GM23338 (cell line): ENCODE measurements at regions not wholly inside any gene's neighbourhood (a gene's known extent, or its start where the extent isn't known, plus 50 kb on each side); places are given as distances from the start of the nearest gene placed in this dataset.

Experiments used
- ATAC-seq: fragments of 200-7000 bp; cut with Tn5 transposase; 3 replicates; pipeline ENCODE4 v1.9.1; 2020
- DNase-seq: peaks from one replicate; pipeline ENCODE4 v3.0.0-alpha.2; 2015; ENCODE audit warnings: low spot score
- H2AFZ ChIP-seq: fragments of 200-600 bp; sonication (generic); 2 replicates; pipeline ENCODE4 v1.8.0; 2016; ENCODE audit warnings: antibody characterized with exemption, mild to moderate bottlenecking, moderate library complexity
- H3F3A ChIP-seq: fragments of 200-600 bp; sonication (generic); replicated peaks from 2 replicates; pipeline ENCODE4 v1.8.0; 2017; ENCODE audit warnings: antibody characterized with exemption, mixed run types, low read depth
- H3K27ac ChIP-seq: fragments of 200-600 bp; sonication (generic); 2 replicates; pipeline ENCODE4 v1.6.1; 2016; ENCODE audit warnings: low read depth
- H3K27me3 ChIP-seq: fragments of 200-600 bp; sonication (generic); 2 replicates; pipeline ENCODE4 v1.8.0; 2016; ENCODE audit warnings: mild to moderate bottlenecking, mixed run types, moderate library complexity; ENCODE audit not compliant: insufficient read depth
- H3K36me3 ChIP-seq: fragments of 200-600 bp; sonication (generic); 2 replicates; pipeline ENCODE4 v1.8.0; 2016; ENCODE audit warnings: mild to moderate bottlenecking; ENCODE audit not compliant: insufficient read depth
- H3K4me1 ChIP-seq: fragments of 200-600 bp; sonication (generic); 2 replicates; pipeline ENCODE4 v1.8.0; 2016; ENCODE audit warnings: mild to moderate bottlenecking, moderate library complexity; ENCODE audit not compliant: insufficient read depth
- H3K4me2 ChIP-seq: fragments of 200-600 bp; sonication (generic); 2 replicates; pipeline ENCODE4 v1.7.1; 2017; ENCODE audit warnings: mixed run types
- H3K4me3 ChIP-seq: fragments of 200-600 bp; sonication (generic); 2 replicates; pipeline ENCODE4 v1.6.1; 2016; ENCODE audit warnings: mixed run types
- H3K79me2 ChIP-seq: fragments of 200-600 bp; sonication (generic); replicated peaks from 2 replicates; pipeline ENCODE4 v1.8.0; 2017; ENCODE audit warnings: mild to moderate bottlenecking; ENCODE audit not compliant: insufficient read depth
- H3K9me2 ChIP-seq: fragments of 200-600 bp; sonication (generic); 2 replicates; pipeline ENCODE4 v1.8.0; 2017; ENCODE audit not compliant: insufficient read depth
- H4K20me1 ChIP-seq: fragments of 200-600 bp; sonication (generic); replicated peaks from 2 replicates; pipeline ENCODE4 v1.8.0; 2017; ENCODE audit warnings: mild to moderate bottlenecking; ENCODE audit not compliant: insufficient read depth
- H3K27ac Mint-ChIP-seq: 2 replicates; pipeline ENCODE4 v1.8.0; 2020; ENCODE audit warnings: inconsistent platforms, mild to moderate bottlenecking, moderate library complexity, mixed read lengths
- H3K27me3 Mint-ChIP-seq: 3 replicates; pipeline ENCODE4 v1.8.0; 2022; ENCODE audit warnings: low read depth, mild to moderate bottlenecking, moderate library complexity, mixed read lengths, inconsistent platforms; ENCODE audit not compliant: insufficient read depth, poor library complexity
- H3K36me3 Mint-ChIP-seq: 3 replicates; pipeline ENCODE4 v1.8.0; 2021; ENCODE audit warnings: low read depth, mild to moderate bottlenecking, inconsistent platforms, moderate library complexity, mixed read lengths
- H3K4me1 Mint-ChIP-seq: 3 replicates; pipeline ENCODE4 v1.8.0; 2020; ENCODE audit warnings: mild to moderate bottlenecking, inconsistent platforms, mixed read lengths
- H3K4me3 Mint-ChIP-seq: 3 replicates; pipeline ENCODE4 v1.8.0; 2021; ENCODE audit warnings: moderate library complexity, mild to moderate bottlenecking, inconsistent platforms, mixed read lengths
- H3K9me3 Mint-ChIP-seq: 3 replicates; pipeline ENCODE4 v1.8.0; 2020; ENCODE audit warnings: moderate library complexity, mild to moderate bottlenecking, inconsistent platforms, mixed read lengths
- CREB1 ChIP-seq: fragments of 250-450 bp; sonication (Bioruptor Pico); IDR thresholded peaks from 2 replicates; pipeline ENCODE4 v1.5.0; 2020; ENCODE audit warnings: low read depth, mild to moderate bottlenecking, moderate library complexity
- EZH2 ChIP-seq: fragments of 200-600 bp; sonication (generic); IDR thresholded peaks from one replicate; pipeline ENCODE4 v1.8.0; 2017; ENCODE audit warnings: antibody characterized with exemption, mild to moderate bottlenecking, low read depth; ENCODE audit not compliant: unreplicated experiment
- EZH2phosphoT487 ChIP-seq: fragments of 200-600 bp; sonication (generic); IDR thresholded peaks from one replicate; pipeline ENCODE4 v1.8.1; 2018; ENCODE audit warnings: antibody characterized with exemption; ENCODE audit not compliant: unreplicated experiment
- JUNB ChIP-seq: IDR thresholded peaks from one replicate; pipeline ENCODE4 v1.6.1; 2016; ENCODE audit warnings: antibody characterized with exemption; ENCODE audit not compliant: unreplicated experiment
- NANOG ChIP-seq: IDR thresholded peaks from 2 replicates; pipeline ENCODE4 v1.6.1; 2016; ENCODE audit warnings: antibody characterized with exemption, borderline replicate concordance
- POLR2AphosphoS5 ChIP-seq: IDR thresholded peaks from 2 replicates; pipeline ENCODE4 v1.6.1; 2016; ENCODE audit warnings: antibody characterized with exemption, low read depth
- STAT1 ChIP-seq: IDR thresholded peaks from one replicate; pipeline ENCODE4 v1.6.1; 2016; ENCODE audit warnings: antibody characterized with exemption; ENCODE audit not compliant: unreplicated experiment
- ZNF114 ChIP-seq: fragments of 250-450 bp; sonication (Bioruptor Pico); IDR thresholded peaks from 2 replicates; pipeline ENCODE4 v1.5.0; 2020; ENCODE audit warnings: mild to moderate bottlenecking, moderate library complexity
- ZNF331 ChIP-seq: fragments of 250-450 bp; sonication (Bioruptor Pico); IDR thresholded peaks from 2 replicates; pipeline ENCODE4 v1.5.0; 2020; ENCODE audit warnings: low read depth, mild to moderate bottlenecking, moderate library complexity
- ZNF462 ChIP-seq: fragments of 250-450 bp; sonication (Bioruptor Pico); IDR thresholded peaks from 2 replicates; pipeline ENCODE4 v1.5.0; 2020; ENCODE audit warnings: mild to moderate bottlenecking, moderate library complexity
- TF ChIP-seq, protein P1 (sequence below), 2 experiments: fragments of 200-600 bp in 1 of 2; sonication (generic) in 1 of 2; conservative IDR thresholded peaks; 2 replicates each; pipeline versions ENCODE4 v1.5.1 to v1.6.1; 2016 to 2017; ENCODE audit warnings: antibody characterized with exemption in 2 of 2, low read depth in 2 of 2, mild to moderate bottlenecking in 2 of 2, moderate library complexity in 1 of 2
- TF ChIP-seq, protein P2 (sequence below): IDR thresholded peaks from one replicate; pipeline ENCODE4 v1.6.1; 2018; ENCODE audit warnings: antibody characterized with exemption; ENCODE audit not compliant: unreplicated experiment
- TF ChIP-seq, protein P3 (sequence below): IDR thresholded peaks from 2 replicates; pipeline ENCODE4 v1.6.1; 2016; ENCODE audit warnings: antibody characterized with exemption

DNA sequence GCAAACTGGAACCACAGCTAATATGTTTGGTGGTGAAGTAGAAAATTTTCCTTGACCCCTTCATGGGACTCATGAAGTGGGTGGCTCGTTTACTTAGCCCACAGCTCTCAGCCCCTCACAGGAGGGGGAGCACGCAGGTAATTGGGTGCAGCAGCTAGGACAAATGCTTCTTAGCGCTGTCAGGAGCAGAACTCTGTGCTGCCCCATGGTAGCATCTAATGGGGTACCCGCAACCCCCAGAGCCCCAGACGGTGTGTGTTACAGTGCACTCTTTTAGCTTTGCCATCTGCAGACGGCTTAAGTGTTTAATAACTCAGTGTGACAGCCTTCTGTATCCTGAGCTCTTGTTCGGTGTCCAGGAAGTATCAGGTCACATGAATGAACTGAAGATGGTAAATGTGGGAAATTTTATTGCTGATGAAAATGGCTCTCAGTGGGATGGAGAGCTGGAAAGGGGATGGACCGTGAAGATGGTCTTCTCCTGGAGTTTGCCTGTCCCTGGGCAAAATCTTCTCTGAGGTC, 189.6 kb upstream of the ZRANB2 start (continued):
- TF ChIP-seq POLR2AphosphoS5 (no peak), EZH2phosphoT487 (no peak)

DNA sequence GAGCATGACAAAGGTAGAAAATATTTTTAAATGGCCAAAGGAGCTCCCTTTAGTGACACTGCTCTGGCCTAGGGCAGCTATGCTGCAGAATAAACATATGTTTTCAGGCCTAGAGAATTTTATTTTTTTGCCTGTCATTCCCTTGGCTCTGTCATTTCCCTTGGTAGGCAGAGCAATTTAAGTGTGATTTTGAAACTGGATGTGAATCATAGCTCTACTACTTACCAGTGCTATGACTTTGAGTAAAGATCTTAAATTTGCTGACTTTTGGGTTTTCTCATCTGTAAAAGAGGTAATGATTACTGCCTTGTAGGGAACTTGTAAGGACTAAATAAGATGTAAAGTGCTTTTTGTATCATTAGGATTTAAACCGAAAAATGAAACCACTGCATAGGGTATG, 189.0 kb upstream of the ZRANB2 start:
- no peaks in the 10 kb centered on the region for H3K27me3 ChIP-seq
- no peak overlapping the region for H3K27ac ChIP-seq
- H3K4me1 ChIP-seq = no peaks in the 10 kb centered on the region
- no peaks in the 10 kb centered on the region for H3K9me2 ChIP-seq
- TF ChIP-seq NANOG (no peak), ZNF114 (no peak), EZH2phosphoT487 (no peak), EZH2 (no peak), JUNB (no peak), STAT1 (no peak), POLR2AphosphoS5 (no peak), CREB1 (CRISPR knock-in tag) (no peak), ZNF331 (CRISPR knock-in tag) (no peak), ZNF462 (CRISPR knock-in tag) (no peak)
- TF ChIP-seq, protein P1, sequence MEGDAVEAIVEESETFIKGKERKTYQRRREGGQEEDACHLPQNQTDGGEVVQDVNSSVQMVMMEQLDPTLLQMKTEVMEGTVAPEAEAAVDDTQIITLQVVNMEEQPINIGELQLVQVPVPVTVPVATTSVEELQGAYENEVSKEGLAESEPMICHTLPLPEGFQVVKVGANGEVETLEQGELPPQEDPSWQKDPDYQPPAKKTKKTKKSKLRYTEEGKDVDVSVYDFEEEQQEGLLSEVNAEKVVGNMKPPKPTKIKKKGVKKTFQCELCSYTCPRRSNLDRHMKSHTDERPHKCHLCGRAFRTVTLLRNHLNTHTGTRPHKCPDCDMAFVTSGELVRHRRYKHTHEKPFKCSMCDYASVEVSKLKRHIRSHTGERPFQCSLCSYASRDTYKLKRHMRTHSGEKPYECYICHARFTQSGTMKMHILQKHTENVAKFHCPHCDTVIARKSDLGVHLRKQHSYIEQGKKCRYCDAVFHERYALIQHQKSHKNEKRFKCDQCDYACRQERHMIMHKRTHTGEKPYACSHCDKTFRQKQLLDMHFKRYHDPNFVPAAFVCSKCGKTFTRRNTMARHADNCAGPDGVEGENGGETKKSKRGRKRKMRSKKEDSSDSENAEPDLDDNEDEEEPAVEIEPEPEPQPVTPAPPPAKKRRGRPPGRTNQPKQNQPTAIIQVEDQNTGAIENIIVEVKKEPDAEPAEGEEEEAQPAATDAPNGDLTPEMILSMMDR (conservative IDR thresholded peaks at IDR 0.05; ENCODE audit: low read depth in 2 of 2) = no peak
- TF ChIP-seq, protein P2, sequence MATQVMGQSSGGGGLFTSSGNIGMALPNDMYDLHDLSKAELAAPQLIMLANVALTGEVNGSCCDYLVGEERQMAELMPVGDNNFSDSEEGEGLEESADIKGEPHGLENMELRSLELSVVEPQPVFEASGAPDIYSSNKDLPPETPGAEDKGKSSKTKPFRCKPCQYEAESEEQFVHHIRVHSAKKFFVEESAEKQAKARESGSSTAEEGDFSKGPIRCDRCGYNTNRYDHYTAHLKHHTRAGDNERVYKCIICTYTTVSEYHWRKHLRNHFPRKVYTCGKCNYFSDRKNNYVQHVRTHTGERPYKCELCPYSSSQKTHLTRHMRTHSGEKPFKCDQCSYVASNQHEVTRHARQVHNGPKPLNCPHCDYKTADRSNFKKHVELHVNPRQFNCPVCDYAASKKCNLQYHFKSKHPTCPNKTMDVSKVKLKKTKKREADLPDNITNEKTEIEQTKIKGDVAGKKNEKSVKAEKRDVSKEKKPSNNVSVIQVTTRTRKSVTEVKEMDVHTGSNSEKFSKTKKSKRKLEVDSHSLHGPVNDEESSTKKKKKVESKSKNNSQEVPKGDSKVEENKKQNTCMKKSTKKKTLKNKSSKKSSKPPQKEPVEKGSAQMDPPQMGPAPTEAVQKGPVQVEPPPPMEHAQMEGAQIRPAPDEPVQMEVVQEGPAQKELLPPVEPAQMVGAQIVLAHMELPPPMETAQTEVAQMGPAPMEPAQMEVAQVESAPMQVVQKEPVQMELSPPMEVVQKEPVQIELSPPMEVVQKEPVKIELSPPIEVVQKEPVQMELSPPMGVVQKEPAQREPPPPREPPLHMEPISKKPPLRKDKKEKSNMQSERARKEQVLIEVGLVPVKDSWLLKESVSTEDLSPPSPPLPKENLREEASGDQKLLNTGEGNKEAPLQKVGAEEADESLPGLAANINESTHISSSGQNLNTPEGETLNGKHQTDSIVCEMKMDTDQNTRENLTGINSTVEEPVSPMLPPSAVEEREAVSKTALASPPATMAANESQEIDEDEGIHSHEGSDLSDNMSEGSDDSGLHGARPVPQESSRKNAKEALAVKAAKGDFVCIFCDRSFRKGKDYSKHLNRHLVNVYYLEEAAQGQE = no peak
- TF ChIP-seq, protein P3, sequence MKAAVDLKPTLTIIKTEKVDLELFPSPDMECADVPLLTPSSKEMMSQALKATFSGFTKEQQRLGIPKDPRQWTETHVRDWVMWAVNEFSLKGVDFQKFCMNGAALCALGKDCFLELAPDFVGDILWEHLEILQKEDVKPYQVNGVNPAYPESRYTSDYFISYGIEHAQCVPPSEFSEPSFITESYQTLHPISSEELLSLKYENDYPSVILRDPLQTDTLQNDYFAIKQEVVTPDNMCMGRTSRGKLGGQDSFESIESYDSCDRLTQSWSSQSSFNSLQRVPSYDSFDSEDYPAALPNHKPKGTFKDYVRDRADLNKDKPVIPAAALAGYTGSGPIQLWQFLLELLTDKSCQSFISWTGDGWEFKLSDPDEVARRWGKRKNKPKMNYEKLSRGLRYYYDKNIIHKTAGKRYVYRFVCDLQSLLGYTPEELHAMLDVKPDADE = no peak
- H3K36me3 ChIP-seq = no peaks in the 10 kb centered on the region
- H3K4me1 Mint-ChIP-seq = peaks cover 12% of the 10 kb centered on the region; the same call in 2 of the 3 replicates
- H3F3A ChIP-seq = no peaks in the 10 kb centered on the region
- no peak overlapping the region for H3K4me3 ChIP-seq
- H3K4me2 ChIP-seq = no peak overlapping the region
- DNase-seq (no peak), ATAC-seq (no peak)
- H3K4me3 Mint-ChIP-seq = no peak overlapping the region
- no peaks in the 10 kb centered on the region for H3K79me2 ChIP-seq
- H3K27me3 Mint-ChIP-seq = peaks cover 2% of the 10 kb centered on the region
- H4K20me1 ChIP-seq = no peaks in the 10 kb centered on the region
- H3K9me3 Mint-ChIP-seq = no peaks in the 10 kb centered on the region
- no peaks in the 10 kb centered on the region for H3K36me3 Mint-ChIP-seq
- H3K27ac Mint-ChIP-seq = no peak overlapping the region
- no peak overlapping the region for H2AFZ ChIP-seq
